Natural killer cell (primary cell): ENCODE measurements at regions not wholly inside any gene's neighbourhood (a gene's known extent, or its start where the extent isn't known, plus 50 kb on each side); places are given as distances from the start of the nearest gene placed in this dataset.

Experiments used
- ATAC-seq, 3 donors: fragments of 150-1000 bp in 2 of 3; fragments of 200-7000 bp in 1 of 3; cut with Tn5 transposase; 1 replicate in 1 of 3; 2 replicates in 2 of 3; pipeline ENCODE4 v1.10.0; 2021; ENCODE audit warnings: mild to moderate bottlenecking in 2 of 3, moderate library complexity in 2 of 3
- DNase-seq, 2 donors: peaks; one replicate each; pipeline versions ENCODE4 v3.0.0 to v3.0.0-alpha.2; 2013 to 2021; ENCODE audit warnings: mixed read lengths in 1 of 2
- H3K27ac ChIP-seq: one replicate; pipeline ENCODE4 v1.5.1; 2013; ENCODE audit warnings: mild to moderate bottlenecking, low read length
- H3K27me3 ChIP-seq: one replicate; pipeline ENCODE4 v1.6.1; 2013; ENCODE audit warnings: low read length; ENCODE audit not compliant: control insufficient read depth, insufficient read depth
- H3K36me3 ChIP-seq: one replicate; pipeline ENCODE4 v1.6.1; 2013; ENCODE audit warnings: low read length; ENCODE audit not compliant: control insufficient read depth, insufficient read depth
- H3K4me1 ChIP-seq: one replicate; pipeline ENCODE4 v1.6.1; 2013; ENCODE audit warnings: low read length; ENCODE audit not compliant: control insufficient read depth, insufficient read depth
- H3K4me3 ChIP-seq: one replicate; pipeline ENCODE4 v1.5.1; 2013; ENCODE audit warnings: low read length
- H3K9me3 ChIP-seq: one replicate; pipeline ENCODE4 v1.6.1; 2013; ENCODE audit warnings: low read length; ENCODE audit not compliant: control insufficient read depth, insufficient read depth
- H3K27ac Mint-ChIP-seq, 2 donors: one replicate each; pipeline ENCODE4 v1.8.0; 2022; ENCODE audit warnings: mild to moderate bottlenecking in 2 of 2, mixed read lengths in 2 of 2, moderate library complexity in 1 of 2
- H3K27me3 Mint-ChIP-seq, 2 donors: one replicate each; pipeline ENCODE4 v1.8.0; 2022; ENCODE audit warnings: low read depth in 2 of 2, mixed read lengths in 2 of 2
- H3K36me3 Mint-ChIP-seq: one replicate; pipeline ENCODE4 v1.8.0; 2022; ENCODE audit warnings: mixed read lengths
- H3K4me1 Mint-ChIP-seq, 2 donors: one replicate each; pipeline ENCODE4 v1.8.0; 2022; ENCODE audit warnings: mixed read lengths in 2 of 2
- H3K4me3 Mint-ChIP-seq: one replicate; pipeline ENCODE4 v1.8.0; 2022; ENCODE audit warnings: mild to moderate bottlenecking, moderate library complexity, mixed read lengths
- H3K9me3 Mint-ChIP-seq, 2 donors: one replicate each; pipeline ENCODE4 v1.8.0; 2022; ENCODE audit warnings: mixed read lengths in 2 of 2
- WGBS: methylation state at CpG from one replicate; pipeline ENCODE4 v1.1.7; 2013; ENCODE audit warnings: missing lambda C conversion rate; ENCODE audit not compliant: insufficient coverage; 5-methylcytosine and 5-hydroxymethylcytosine counted together
- intact Hi-C: fragments of 100-400 bp; cut with micrococcal nuclease; formaldehyde crosslinking; loops from one replicate; pipeline ENCODE4 v1.14.2; 2022
- TF ChIP-seq, protein P1 (sequence below): fragments of 200-600 bp; IDR thresholded peaks from one replicate; pipeline ENCODE4 v1.8.0; 2022; ENCODE audit warnings: antibody characterized with exemption

DNA sequence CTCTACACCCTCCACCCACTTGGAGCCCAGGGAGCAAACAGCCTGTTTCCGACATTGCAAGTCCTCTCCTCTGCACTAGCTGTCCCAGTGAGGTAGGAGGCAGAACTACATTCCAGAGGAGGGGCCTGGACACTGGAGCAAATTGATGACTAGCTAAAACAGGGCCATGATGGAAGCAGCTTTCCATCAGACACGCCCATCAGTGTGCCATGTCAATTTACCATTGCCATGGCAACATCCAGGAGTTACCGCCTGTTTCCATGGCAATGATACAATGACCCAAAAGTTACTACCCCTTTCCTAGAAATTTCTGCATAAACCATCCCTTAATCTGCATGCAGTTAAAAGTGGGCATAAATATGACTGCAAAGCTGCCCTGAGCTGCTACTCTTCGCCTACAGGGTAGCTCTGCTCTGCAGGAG lies 647.1 kb downstream of the PTPRU start:
- Mint-ChIP-seq H3K9me3 (no peaks in the 10 kb centered on the region), H3K4me3 (no peak overlapping the region), H3K27me3 (peaks cover 3 to 7% of the 10 kb centered on the region in 2 donors)

DNA sequence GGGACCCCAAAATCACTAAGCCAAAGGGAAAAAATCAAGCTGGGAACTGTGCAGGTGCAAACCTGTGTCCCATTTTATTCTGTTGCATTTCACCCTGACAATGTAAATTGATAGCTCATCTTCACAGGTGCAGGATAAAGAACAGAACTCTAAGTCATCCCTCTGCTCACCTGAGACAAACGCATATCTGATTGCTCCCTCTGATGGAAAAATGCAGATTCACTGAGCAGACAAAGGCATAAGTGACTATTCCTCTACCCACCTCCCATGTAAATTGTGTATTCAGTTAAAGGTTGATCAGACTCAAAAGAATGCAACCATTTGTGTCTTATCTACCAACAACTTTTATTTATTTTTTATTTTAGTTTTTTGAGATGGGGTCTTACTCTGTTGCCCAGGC lies 644.2 kb downstream of the PTPRU start:
- no peak overlapping the region for H3K4me3 Mint-ChIP-seq
- Histone ChIP-seq H3K27ac (no peak overlapping the region), H3K4me1 (no peaks in the 10 kb centered on the region), H3K27me3 (no peaks in the 10 kb centered on the region), H3K9me3 (no peaks in the 10 kb centered on the region), H3K36me3 (no peaks in the 10 kb centered on the region), H3K4me3 (no peak overlapping the region)
- no peaks in the 10 kb centered on the region for H3K9me3 Mint-ChIP-seq
- intact Hi-C loops = no loop called here
- H3K4me1 Mint-ChIP-seq = no peaks in the 10 kb centered on the region
- DNase-seq (no peak), ATAC-seq (no peak)
- TF ChIP-seq, protein P1, sequence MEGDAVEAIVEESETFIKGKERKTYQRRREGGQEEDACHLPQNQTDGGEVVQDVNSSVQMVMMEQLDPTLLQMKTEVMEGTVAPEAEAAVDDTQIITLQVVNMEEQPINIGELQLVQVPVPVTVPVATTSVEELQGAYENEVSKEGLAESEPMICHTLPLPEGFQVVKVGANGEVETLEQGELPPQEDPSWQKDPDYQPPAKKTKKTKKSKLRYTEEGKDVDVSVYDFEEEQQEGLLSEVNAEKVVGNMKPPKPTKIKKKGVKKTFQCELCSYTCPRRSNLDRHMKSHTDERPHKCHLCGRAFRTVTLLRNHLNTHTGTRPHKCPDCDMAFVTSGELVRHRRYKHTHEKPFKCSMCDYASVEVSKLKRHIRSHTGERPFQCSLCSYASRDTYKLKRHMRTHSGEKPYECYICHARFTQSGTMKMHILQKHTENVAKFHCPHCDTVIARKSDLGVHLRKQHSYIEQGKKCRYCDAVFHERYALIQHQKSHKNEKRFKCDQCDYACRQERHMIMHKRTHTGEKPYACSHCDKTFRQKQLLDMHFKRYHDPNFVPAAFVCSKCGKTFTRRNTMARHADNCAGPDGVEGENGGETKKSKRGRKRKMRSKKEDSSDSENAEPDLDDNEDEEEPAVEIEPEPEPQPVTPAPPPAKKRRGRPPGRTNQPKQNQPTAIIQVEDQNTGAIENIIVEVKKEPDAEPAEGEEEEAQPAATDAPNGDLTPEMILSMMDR = no peak
- WGBS = 75% methylated on average over 1 of the region's 1 CpG
- no peak overlapping the region for H3K27ac Mint-ChIP-seq
- no peaks in the 10 kb centered on the region for H3K36me3 Mint-ChIP-seq
- H3K27me3 Mint-ChIP-seq = peaks cover 3 to 7% of the 10 kb centered on the region in 2 donors

More for the DNA sequence above, 647.1 kb downstream of the PTPRU start:
- Histone ChIP-seq H3K4me1 (no peaks in the 10 kb centered on the region), H3K36me3 (no peaks in the 10 kb centered on the region), H3K9me3 (no peaks in the 10 kb centered on the region), H3K4me3 (no peak overlapping the region), H3K27ac (no peak overlapping the region), H3K27me3 (no peaks in the 10 kb centered on the region)
- Mint-ChIP-seq H3K4me1 (no peaks in the 10 kb centered on the region), H3K36me3 (no peaks in the 10 kb centered on the region), H3K27ac (no peak overlapping the region)
- ATAC-seq (no peak), DNase-seq (no peak)
- WGBS = 87% methylated on average over 4 of the region's 4 CpGs
- intact Hi-C loops = no loop called here
- TF ChIP-seq, protein P1 = no peak

DNA sequence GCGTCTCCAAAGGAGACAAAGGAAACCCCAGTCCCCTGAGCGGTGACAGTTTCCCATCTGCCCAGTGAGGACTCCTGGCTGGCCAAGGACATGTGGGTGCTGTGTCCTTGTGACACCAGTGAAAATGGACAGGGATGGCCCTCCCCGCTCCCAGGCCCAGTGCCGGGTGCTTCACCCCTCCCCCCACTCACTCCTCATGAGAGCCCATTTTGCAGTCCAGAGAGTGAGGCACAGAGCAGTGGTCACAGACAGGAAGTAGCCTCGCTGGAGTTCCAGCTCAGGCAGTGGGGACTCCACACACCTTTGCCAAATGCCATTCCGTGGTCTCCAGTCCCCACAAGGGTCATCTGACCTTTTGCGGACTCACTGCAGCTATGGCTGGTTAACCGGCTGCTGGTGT lies 642.9 kb downstream of the PTPRU start:
- no peak overlapping the region for H3K27ac Mint-ChIP-seq
- H3K36me3 ChIP-seq = no peaks in the 10 kb centered on the region
- H3K9me3 ChIP-seq = no peaks in the 10 kb centered on the region
- H3K4me1 Mint-ChIP-seq = no peaks in the 10 kb centered on the region
- H3K4me1 ChIP-seq = no peaks in the 10 kb centered on the region
- no peak overlapping the region for H3K27ac ChIP-seq
- H3K4me3 ChIP-seq = no peak overlapping the region
- TF ChIP-seq, protein P1 = no peak
- 86% methylated on average over 8 of the region's 8 CpGs for WGBS
- H3K27me3 ChIP-seq = no peaks in the 10 kb centered on the region
- intact Hi-C loops = no loop called here
- no peak overlapping the region for H3K4me3 Mint-ChIP-seq
- ATAC-seq (no peak), DNase-seq (no peak)
- H3K27me3 Mint-ChIP-seq = peaks cover 3 to 7% of the 10 kb centered on the region in 2 donors
- no peaks in the 10 kb centered on the region for H3K9me3 Mint-ChIP-seq
- no peaks in the 10 kb centered on the region for H3K36me3 Mint-ChIP-seq

DNA sequence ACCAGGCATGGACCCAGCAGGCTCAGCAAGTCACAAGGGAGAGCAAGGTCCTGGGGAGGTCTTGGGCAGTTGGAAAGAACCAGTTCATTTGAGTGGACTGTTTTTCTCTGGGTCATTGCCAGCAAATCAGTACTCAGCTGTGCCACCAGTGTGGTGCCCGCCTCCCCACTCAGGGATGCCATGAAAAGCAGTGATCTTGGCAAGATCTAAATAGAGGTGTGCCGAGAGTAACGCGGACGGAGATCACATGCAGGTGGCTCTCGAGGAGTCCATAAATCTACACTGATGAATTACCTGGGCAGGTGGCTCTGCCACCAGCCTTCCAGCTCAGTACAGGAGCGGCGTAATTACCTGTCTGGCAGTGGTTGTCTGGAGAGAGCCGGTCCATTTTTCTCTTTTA lies 642.2 kb downstream of the PTPRU start:
- peaks cover 3 to 7% of the 10 kb centered on the region in 2 donors for H3K27me3 Mint-ChIP-seq
- intact Hi-C loops = no loop called here
- no peak for ATAC-seq
- no peak overlapping the region for H3K27ac Mint-ChIP-seq
- no peaks in the 10 kb centered on the region for H3K36me3 Mint-ChIP-seq
- Histone ChIP-seq H3K27me3 (no peaks in the 10 kb centered on the region), H3K27ac (no peak overlapping the region), H3K9me3 (no peaks in the 10 kb centered on the region), H3K36me3 (no peaks in the 10 kb centered on the region), H3K4me1 (no peaks in the 10 kb centered on the region), H3K4me3 (no peak overlapping the region)
- DNase-seq = no peak
- H3K9me3 Mint-ChIP-seq = no peaks in the 10 kb centered on the region
- TF ChIP-seq, protein P1 = no peak
- H3K4me3 Mint-ChIP-seq = no peak overlapping the region
- 94% methylated on average over 9 of the region's 9 CpGs for WGBS
- no peaks in the 10 kb centered on the region for H3K4me1 Mint-ChIP-seq
